ENCODE measurements at regions not wholly inside any gene's neighbourhood (a gene's known extent, or its start where the extent isn't known, plus 50 kb on each side); places are given as distances from the start of the nearest gene placed in this dataset.

DNA sequence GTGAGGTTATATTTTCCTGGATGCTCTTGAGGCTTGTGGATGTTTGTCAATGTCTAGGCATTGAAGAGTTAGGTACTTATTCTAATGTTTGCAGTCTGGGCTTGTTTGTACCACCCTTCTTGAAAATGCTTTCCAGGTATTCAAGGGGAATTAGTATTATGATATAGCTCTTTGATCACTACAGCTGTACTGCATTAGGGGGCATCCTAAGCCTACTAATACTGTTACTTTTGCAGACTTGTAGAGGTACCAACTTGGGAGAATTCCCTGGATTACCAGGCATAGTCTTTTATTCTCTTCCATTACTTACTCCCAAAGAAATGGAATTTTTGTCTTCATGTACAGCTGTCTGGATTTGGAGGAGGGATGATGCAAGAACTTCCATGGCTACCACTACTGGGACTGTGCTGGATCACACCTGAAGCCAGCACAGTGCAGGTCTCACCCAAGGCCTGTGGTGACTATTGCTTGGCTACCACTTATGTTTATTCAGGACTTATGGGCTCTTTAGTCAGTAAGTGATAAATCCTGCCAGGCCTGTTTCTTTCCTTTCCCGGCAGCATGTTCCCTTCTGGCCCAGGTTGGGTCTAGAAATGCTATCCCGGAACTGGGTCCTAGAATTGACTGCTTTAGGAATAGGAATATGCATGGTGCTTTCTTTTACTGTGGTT is 402.9 kb downstream of the IL20RB start:
- peaks cover 4% of the 10 kb centered on the region in 2 experiments for H3K9me3 ChIP-seq (ENCODE audit: control insufficient read depth in 1 of 2, insufficient read depth in 1 of 2, low read length in 2 of 2)
- no peak overlapping the region for H3K4me3 ChIP-seq (ENCODE audit: low read length)
- H3K9me3 Mint-ChIP-seq, result peaks cover 12% of the 10 kb centered on the region
- H3K4me1 Mint-ChIP-seq (ENCODE audit: low read depth), result no peaks in the 10 kb centered on the region
- DNase-seq, result no peak
- TF ChIP-seq, protein P1, sequence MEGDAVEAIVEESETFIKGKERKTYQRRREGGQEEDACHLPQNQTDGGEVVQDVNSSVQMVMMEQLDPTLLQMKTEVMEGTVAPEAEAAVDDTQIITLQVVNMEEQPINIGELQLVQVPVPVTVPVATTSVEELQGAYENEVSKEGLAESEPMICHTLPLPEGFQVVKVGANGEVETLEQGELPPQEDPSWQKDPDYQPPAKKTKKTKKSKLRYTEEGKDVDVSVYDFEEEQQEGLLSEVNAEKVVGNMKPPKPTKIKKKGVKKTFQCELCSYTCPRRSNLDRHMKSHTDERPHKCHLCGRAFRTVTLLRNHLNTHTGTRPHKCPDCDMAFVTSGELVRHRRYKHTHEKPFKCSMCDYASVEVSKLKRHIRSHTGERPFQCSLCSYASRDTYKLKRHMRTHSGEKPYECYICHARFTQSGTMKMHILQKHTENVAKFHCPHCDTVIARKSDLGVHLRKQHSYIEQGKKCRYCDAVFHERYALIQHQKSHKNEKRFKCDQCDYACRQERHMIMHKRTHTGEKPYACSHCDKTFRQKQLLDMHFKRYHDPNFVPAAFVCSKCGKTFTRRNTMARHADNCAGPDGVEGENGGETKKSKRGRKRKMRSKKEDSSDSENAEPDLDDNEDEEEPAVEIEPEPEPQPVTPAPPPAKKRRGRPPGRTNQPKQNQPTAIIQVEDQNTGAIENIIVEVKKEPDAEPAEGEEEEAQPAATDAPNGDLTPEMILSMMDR (IDR thresholded peaks at IDR 0.05), result no peak
- intact Hi-C loops (cut with DNase I, micrococcal nuclease), result no loop called here
- H3K27ac ChIP-seq (ENCODE audit: low read depth in 1 of 2, low read length in 2 of 2), result no peak overlapping the region
- no peaks in the 10 kb centered on the region for H3K4me1 ChIP-seq (ENCODE audit: insufficient read depth, low read length)
- no peaks in the 10 kb centered on the region for H3K27me3 ChIP-seq (ENCODE audit: control insufficient read depth in 1 of 2, insufficient read depth in 2 of 2, low read length in 2 of 2)
- CTCF ChIA-PET, result no interaction called here
- no peaks in the 10 kb centered on the region for H3K36me3 Mint-ChIP-seq (ENCODE audit: low read depth)
- POLR2A ChIA-PET, result no interaction called here
- no peak for ATAC-seq (ENCODE audit: poor library complexity)
- no peaks in the 10 kb centered on the region for H3K36me3 ChIP-seq (ENCODE audit: insufficient read depth, low read length)
- no peaks in the 10 kb centered on the region for H3K27me3 Mint-ChIP-seq
- H3K4me3 Mint-ChIP-seq, result no peak overlapping the region
- H3K27ac Mint-ChIP-seq, result no peak overlapping the region

DNA sequence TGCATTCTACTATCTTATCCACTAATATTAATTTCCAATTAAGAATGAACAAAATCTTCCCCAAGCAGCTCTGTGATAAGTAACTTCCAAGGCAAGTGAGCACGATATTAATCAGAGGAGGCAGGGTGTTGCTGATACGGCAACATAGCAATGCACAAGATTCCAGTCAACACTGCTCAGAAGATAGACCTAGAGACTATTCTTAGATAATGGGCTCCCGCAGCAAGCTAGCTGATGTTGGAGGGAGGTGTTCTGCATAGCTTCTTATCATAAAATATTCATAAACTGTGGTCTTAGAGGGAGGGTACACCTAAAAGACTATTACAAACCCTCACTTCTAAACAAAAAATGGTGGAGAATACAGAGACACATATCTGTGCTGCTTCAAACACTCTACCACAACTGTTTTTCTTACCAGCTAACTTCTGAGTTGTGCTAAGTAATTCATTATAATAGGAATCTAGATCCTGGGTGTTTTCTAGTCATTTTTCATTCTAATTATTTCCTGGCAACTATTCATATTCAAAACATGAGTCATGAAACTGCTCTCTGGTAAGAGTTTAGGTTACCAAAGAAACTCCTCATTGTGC is 382.0 kb upstream of the SOX14 start:
- Mint-ChIP-seq H3K36me3 (ENCODE audit: low read depth) (no peaks in the 10 kb centered on the region), H3K9me3 (peaks cover 6% of the 10 kb centered on the region), H3K27ac (no peak overlapping the region), H3K27me3 (no peaks in the 10 kb centered on the region), H3K4me1 (ENCODE audit: low read depth) (no peaks in the 10 kb centered on the region), H3K4me3 (no peak overlapping the region)
- CTCF ChIA-PET, result no interaction called here
- H3K36me3 ChIP-seq (ENCODE audit: insufficient read depth, low read length), result no peaks in the 10 kb centered on the region
- no peak overlapping the region for H3K27ac ChIP-seq (ENCODE audit: low read depth in 1 of 2, low read length in 2 of 2)
- no peaks in the 10 kb centered on the region for H3K27me3 ChIP-seq (ENCODE audit: control insufficient read depth in 1 of 2, insufficient read depth in 2 of 2, low read length in 2 of 2)
- no peaks in the 10 kb centered on the region for H3K4me1 ChIP-seq (ENCODE audit: insufficient read depth, low read length)
- intact Hi-C loops (cut with DNase I, micrococcal nuclease), result no loop called here
- no peak for ATAC-seq (ENCODE audit: poor library complexity)
- peaks cover 4% of the 10 kb centered on the region in 2 experiments for H3K9me3 ChIP-seq (ENCODE audit: control insufficient read depth in 1 of 2, insufficient read depth in 1 of 2, low read length in 2 of 2)
- DNase-seq, result no peak
- TF ChIP-seq, protein P1 (IDR thresholded peaks at IDR 0.05), result no peak
- POLR2A ChIA-PET, result no interaction called here
- no peak overlapping the region for H3K4me3 ChIP-seq (ENCODE audit: low read length)

DNA sequence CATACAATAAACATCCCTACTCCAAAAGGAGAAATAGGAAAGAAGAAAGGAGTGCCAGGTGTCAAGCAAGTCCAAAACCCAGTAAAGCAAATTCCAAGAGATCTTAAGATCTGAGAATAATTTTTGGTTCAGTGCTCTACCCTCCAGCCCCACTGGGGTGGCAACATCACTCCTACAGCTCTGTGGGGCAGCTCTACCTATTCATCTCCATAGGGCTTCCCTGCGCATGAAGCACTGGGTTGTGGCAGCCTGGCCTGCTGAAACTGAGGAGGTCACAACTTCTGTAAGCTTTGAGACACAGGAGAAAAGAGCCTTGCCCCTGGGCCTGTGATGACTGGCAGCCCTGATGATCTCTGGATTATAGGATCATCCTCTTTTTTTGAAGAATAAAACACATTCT is 378.2 kb upstream of the SOX14 start:
- DNase-seq (no peak), ATAC-seq (ENCODE audit: poor library complexity) (no peak)
- ChIA-PET POLR2A (no interaction called here), CTCF (no interaction called here)
- H3K27me3 ChIP-seq (ENCODE audit: control insufficient read depth in 1 of 2, insufficient read depth in 2 of 2, low read length in 2 of 2), result no peaks in the 10 kb centered on the region
- no peaks in the 10 kb centered on the region for H3K27me3 Mint-ChIP-seq
- no peaks in the 10 kb centered on the region for H3K4me1 ChIP-seq (ENCODE audit: insufficient read depth, low read length)
- H3K4me3 ChIP-seq (ENCODE audit: low read length), result no peak overlapping the region
- no peak overlapping the region for H3K27ac ChIP-seq (ENCODE audit: low read depth in 1 of 2, low read length in 2 of 2)
- intact Hi-C loops (cut with DNase I, micrococcal nuclease), result no loop called here
- peaks cover 2% of the 10 kb centered on the region for H3K9me3 Mint-ChIP-seq
- H3K4me3 Mint-ChIP-seq, result no peak overlapping the region
- no peak overlapping the region for H3K27ac Mint-ChIP-seq
- no peaks in the 10 kb centered on the region for H3K36me3 Mint-ChIP-seq (ENCODE audit: low read depth)
- no peaks in the 10 kb centered on the region for H3K36me3 ChIP-seq (ENCODE audit: insufficient read depth, low read length)
- H3K9me3 ChIP-seq (ENCODE audit: control insufficient read depth in 1 of 2, insufficient read depth in 1 of 2, low read length in 2 of 2), result no peaks in the 10 kb centered on the region
- no peaks in the 10 kb centered on the region for H3K4me1 Mint-ChIP-seq (ENCODE audit: low read depth)
- TF ChIP-seq, protein P1 (IDR thresholded peaks at IDR 0.05), result no peak

All from CD4-positive, alpha-beta T cell (primary cell).